ENCODE measurements at regions not wholly inside any gene's neighbourhood (a gene's known extent, or its start where the extent isn't known, plus 50 kb on each side); places are given as distances from the start of the nearest gene placed in this dataset.

- Histone ChIP-seq H3K9me3 (ENCODE audit: control insufficient read depth, low read depth, low read length) (no peaks in the 10 kb centered on the region), H3K9ac (ENCODE audit: control insufficient read depth, extremely low read depth, insufficient read depth, low read length) (no peak overlapping the region), H3K79me2 (ENCODE audit: control insufficient read depth, insufficient read depth, low read length) (no peaks in the 10 kb centered on the region), H3K4me3 (ENCODE audit: control insufficient read depth in 2 of 3, extremely low read depth in 1 of 3, insufficient read depth in 2 of 3, low read depth in 1 of 3, low read length in 3 of 3) (no peak overlapping the region), H2AFZ (ENCODE audit: control insufficient read depth, low read length) (no peak overlapping the region), H3K4me2 (ENCODE audit: control insufficient read depth, extremely low read depth, insufficient read depth, low read depth, low read length) (no peak overlapping the region), H4K20me1 (ENCODE audit: control insufficient read depth, extremely low read depth, insufficient read depth, low read length) (no peaks in the 10 kb centered on the region), H3K27ac (ENCODE audit: control insufficient read depth, insufficient read depth, low read length) (no peak overlapping the region), H3K9me1 (ENCODE audit: control insufficient read depth, extremely low read depth, insufficient read depth, low read length) (no peaks in the 10 kb centered on the region), H3K36me3 (ENCODE audit: control insufficient read depth in 2 of 2, extremely low read depth in 1 of 2, insufficient read depth in 2 of 2, low read length in 2 of 2) (no peaks in the 10 kb centered on the region), H3K27me3 (ENCODE audit: control insufficient read depth, extremely low read depth, insufficient read depth, low read length) (no peaks in the 10 kb centered on the region), H3K4me1 (ENCODE audit: control insufficient read depth, extremely low read depth, insufficient read depth, low read length) (peaks cover 30% of the 10 kb centered on the region)
- peak; percentile 85 for FAIRE-seq
- dilution Hi-C loops (cut with MboI; ENCODE audit: extremely low pct_ligation_motif_present, low sequenced_read_pairs), result no loop called here
- peak; percentile 57 for DNase-seq (ENCODE audit: low read depth, low spot score)
- TF ChIP-seq CTCF (optimal IDR thresholded peaks at IDR 0.05 in 1 of 3, IDR thresholded peaks at IDR 0.05 in 1 of 3, conservative IDR thresholded peaks at IDR 0.05 in 1 of 3; ENCODE audit: extremely low read depth in 1 of 3, insufficient read depth in 2 of 3, low read length in 3 of 3), result no peak
- TF ChIP-seq EZH2 (IDR thresholded peaks at IDR 0.05; ENCODE audit: low read length), result no peak
These were observed 317.7 kb downstream of the VPS13C start for GRCh38 chr15:61742591-61742990.

GRCh38 chr15:61736790-61737189 is 323.5 kb downstream of the VPS13C start:
- Histone ChIP-seq H3K4me2 (ENCODE audit: control insufficient read depth, extremely low read depth, insufficient read depth, low read depth, low read length) (no peak overlapping the region), H3K9me3 (ENCODE audit: control insufficient read depth, low read depth, low read length) (no peaks in the 10 kb centered on the region), H3K79me2 (ENCODE audit: control insufficient read depth, insufficient read depth, low read length) (no peaks in the 10 kb centered on the region), H3K9ac (ENCODE audit: control insufficient read depth, extremely low read depth, insufficient read depth, low read length) (no peak overlapping the region), H3K9me1 (ENCODE audit: control insufficient read depth, extremely low read depth, insufficient read depth, low read length) (no peaks in the 10 kb centered on the region), H3K4me1 (ENCODE audit: control insufficient read depth, extremely low read depth, insufficient read depth, low read length) (peaks cover 3% of the 10 kb centered on the region), H2AFZ (ENCODE audit: control insufficient read depth, low read length) (no peak overlapping the region), H3K27ac (ENCODE audit: control insufficient read depth, insufficient read depth, low read length) (no peak overlapping the region), H3K27me3 (ENCODE audit: control insufficient read depth, extremely low read depth, insufficient read depth, low read length) (no peaks in the 10 kb centered on the region), H3K36me3 (ENCODE audit: control insufficient read depth in 2 of 2, extremely low read depth in 1 of 2, insufficient read depth in 2 of 2, low read length in 2 of 2) (no peaks in the 10 kb centered on the region), H3K4me3 (ENCODE audit: control insufficient read depth in 2 of 3, extremely low read depth in 1 of 3, insufficient read depth in 2 of 3, low read depth in 1 of 3, low read length in 3 of 3) (no peak overlapping the region), H4K20me1 (ENCODE audit: control insufficient read depth, extremely low read depth, insufficient read depth, low read length) (no peaks in the 10 kb centered on the region)
- TF ChIP-seq CTCF (optimal IDR thresholded peaks at IDR 0.05 in 1 of 3, IDR thresholded peaks at IDR 0.05 in 1 of 3, conservative IDR thresholded peaks at IDR 0.05 in 1 of 3; ENCODE audit: extremely low read depth in 1 of 3, insufficient read depth in 2 of 3, low read length in 3 of 3) (no peak), EZH2 (IDR thresholded peaks at IDR 0.05; ENCODE audit: low read length) (no peak)
- dilution Hi-C loops (cut with MboI; ENCODE audit: extremely low pct_ligation_motif_present, low sequenced_read_pairs), result no loop called here
- FAIRE-seq (no peak), DNase-seq (ENCODE audit: low read depth, low spot score) (no peak)

All from keratinocyte (primary cell).